ENCODE measurements at regions not wholly inside any gene's neighbourhood (a gene's known extent, or its start where the extent isn't known, plus 50 kb on each side); places are given as distances from the start of the nearest gene placed in this dataset.

DNA sequence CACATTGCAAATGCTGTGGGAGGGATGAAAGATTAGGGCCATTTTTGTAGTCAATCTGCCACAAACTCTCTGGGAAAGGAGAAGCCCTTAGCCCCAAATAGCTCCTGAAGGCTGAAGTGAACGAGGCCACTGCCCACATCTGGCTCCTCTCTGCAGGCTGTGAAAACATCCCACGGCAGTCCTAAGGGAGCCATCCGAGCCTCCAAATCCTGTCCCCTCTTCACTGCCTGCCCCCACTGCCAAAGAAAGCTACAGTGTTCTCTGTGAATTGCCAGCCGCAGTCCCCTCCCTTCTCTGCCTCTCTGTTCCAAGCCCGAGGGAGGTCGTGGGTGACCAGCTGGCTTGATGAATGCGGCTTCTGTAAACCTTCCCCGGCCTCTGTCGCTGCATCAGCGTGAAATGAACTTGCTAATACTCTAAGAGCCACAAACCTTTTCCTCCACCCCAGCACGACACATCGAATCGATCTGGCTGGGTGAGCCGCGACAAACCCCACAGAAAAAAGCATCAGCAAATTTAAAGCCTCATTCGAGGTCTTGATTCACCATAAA lies 180.7 kb upstream of the NRXN3 start:
- TF ChIP-seq, protein P1, sequence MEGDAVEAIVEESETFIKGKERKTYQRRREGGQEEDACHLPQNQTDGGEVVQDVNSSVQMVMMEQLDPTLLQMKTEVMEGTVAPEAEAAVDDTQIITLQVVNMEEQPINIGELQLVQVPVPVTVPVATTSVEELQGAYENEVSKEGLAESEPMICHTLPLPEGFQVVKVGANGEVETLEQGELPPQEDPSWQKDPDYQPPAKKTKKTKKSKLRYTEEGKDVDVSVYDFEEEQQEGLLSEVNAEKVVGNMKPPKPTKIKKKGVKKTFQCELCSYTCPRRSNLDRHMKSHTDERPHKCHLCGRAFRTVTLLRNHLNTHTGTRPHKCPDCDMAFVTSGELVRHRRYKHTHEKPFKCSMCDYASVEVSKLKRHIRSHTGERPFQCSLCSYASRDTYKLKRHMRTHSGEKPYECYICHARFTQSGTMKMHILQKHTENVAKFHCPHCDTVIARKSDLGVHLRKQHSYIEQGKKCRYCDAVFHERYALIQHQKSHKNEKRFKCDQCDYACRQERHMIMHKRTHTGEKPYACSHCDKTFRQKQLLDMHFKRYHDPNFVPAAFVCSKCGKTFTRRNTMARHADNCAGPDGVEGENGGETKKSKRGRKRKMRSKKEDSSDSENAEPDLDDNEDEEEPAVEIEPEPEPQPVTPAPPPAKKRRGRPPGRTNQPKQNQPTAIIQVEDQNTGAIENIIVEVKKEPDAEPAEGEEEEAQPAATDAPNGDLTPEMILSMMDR (IDR thresholded peaks at IDR 0.05), result no peak
- no peak for TF ChIP-seq EP300 (IDR thresholded peaks at IDR 0.05)

Data from suprapubic skin (tissue), 3 donors.